CD4-positive, alpha-beta T cell (primary cell): ENCODE measurements at regions not wholly inside any gene's neighbourhood (a gene's known extent, or its start where the extent isn't known, plus 50 kb on each side); places are given as distances from the start of the nearest gene placed in this dataset.
"Not testable (repeated sequence)": the region's sequence is repeated elsewhere in the genome, so short reads cannot be mapped to it uniquely, and the experiment has no call there.

Experiments used
- ATAC-seq: fragments of 200-7000 bp; cut with Tn5 transposase; one replicate; pipeline ENCODE4 v1.10.0; 2022; ENCODE audit warnings: mild to moderate bottlenecking; ENCODE audit not compliant: poor library complexity
- CTCF ChIA-PET: fragments of 350-600 bp; sonication (Branson Sonifier 250); formaldehyde crosslinking; loops from one replicate; lab custom pipeline; 2021; ENCODE audit warnings: antibody characterized with exemption, inconsistent platforms; lab: Charles Lee
- POLR2A ChIA-PET: fragments of 350-600 bp; sonication (Branson Sonifier 250); formaldehyde crosslinking; loops from one replicate; lab custom pipeline; 2021; ENCODE audit warnings: antibody characterized with exemption, inconsistent platforms; lab: Charles Lee
- DNase-seq, 14 experiments: peaks; one replicate each; pipeline ENCODE4 v3.0.0-alpha.2; 2013 to 2020; ENCODE audit warnings: mixed read lengths in 2 of 14
- H3K27ac ChIP-seq, 2 donors: one replicate each; pipeline versions ENCODE4 v1.5.1 to v1.7.0; 2013; ENCODE audit warnings: low read length in 2 of 2, low read depth in 1 of 2, mild to moderate bottlenecking in 1 of 2
- H3K27me3 ChIP-seq, 2 experiments: 1 replicate in 1 of 2; 2 replicates in 1 of 2; pipeline versions ENCODE4 v1.6.1 to v1.7.0; 2013; ENCODE audit warnings: low read length in 2 of 2, control low read depth in 1 of 2, mild to moderate bottlenecking in 1 of 2, moderate library complexity in 1 of 2; ENCODE audit not compliant: insufficient read depth in 2 of 2, control insufficient read depth in 1 of 2
- H3K36me3 ChIP-seq: one replicate; pipeline ENCODE4 v1.6.1; 2013; ENCODE audit warnings: low read length, control low read depth; ENCODE audit not compliant: insufficient read depth
- H3K4me1 ChIP-seq: one replicate; pipeline ENCODE4 v1.6.1; 2013; ENCODE audit warnings: low read length, control low read depth; ENCODE audit not compliant: insufficient read depth
- H3K4me3 ChIP-seq: one replicate; pipeline ENCODE4 v1.5.1; 2013; ENCODE audit warnings: mild to moderate bottlenecking, low read length, moderate library complexity
- H3K9me3 ChIP-seq, 2 experiments: 1 replicate in 1 of 2; 2 replicates in 1 of 2; pipeline versions ENCODE4 v1.6.1 to v1.7.0; 2013; ENCODE audit warnings: low read length in 2 of 2, mild to moderate bottlenecking in 2 of 2, control low read depth in 1 of 2, moderate library complexity in 1 of 2; ENCODE audit not compliant: control insufficient read depth in 1 of 2, insufficient read depth in 1 of 2
- H3K27ac Mint-ChIP-seq: one replicate; pipeline ENCODE4 v1.8.0; 2020; ENCODE audit warnings: mixed read lengths
- H3K27me3 Mint-ChIP-seq: one replicate; pipeline ENCODE4 v1.8.0; 2021; ENCODE audit warnings: mixed read lengths
- H3K36me3 Mint-ChIP-seq: one replicate; pipeline ENCODE4 v1.8.0; 2021; ENCODE audit warnings: low read depth, mixed read lengths
- H3K4me1 Mint-ChIP-seq: one replicate; pipeline ENCODE4 v1.8.0; 2021; ENCODE audit warnings: low read depth, mixed read lengths
- H3K4me3 Mint-ChIP-seq: one replicate; pipeline ENCODE4 v1.8.0; 2020; ENCODE audit warnings: mild to moderate bottlenecking, mixed read lengths
- H3K9me3 Mint-ChIP-seq: one replicate; pipeline ENCODE4 v1.8.0; 2020; ENCODE audit warnings: mixed read lengths
- intact Hi-C, 2 experiments: fragments of 100-400 bp; cut with DNase I in 1 of 2; cut with micrococcal nuclease in 1 of 2; formaldehyde crosslinking; loops; one replicate each; pipeline versions ENCODE4 v1.15.1 to v1.9.0; 2023 to 2025; cut with DNase I, micrococcal nuclease
- TF ChIP-seq, protein P1 (sequence below): fragments of 200-600 bp; IDR thresholded peaks from one replicate; pipeline ENCODE4 v1.8.0; 2022; ENCODE audit warnings: antibody characterized with exemption, mild to moderate bottlenecking

DNA sequence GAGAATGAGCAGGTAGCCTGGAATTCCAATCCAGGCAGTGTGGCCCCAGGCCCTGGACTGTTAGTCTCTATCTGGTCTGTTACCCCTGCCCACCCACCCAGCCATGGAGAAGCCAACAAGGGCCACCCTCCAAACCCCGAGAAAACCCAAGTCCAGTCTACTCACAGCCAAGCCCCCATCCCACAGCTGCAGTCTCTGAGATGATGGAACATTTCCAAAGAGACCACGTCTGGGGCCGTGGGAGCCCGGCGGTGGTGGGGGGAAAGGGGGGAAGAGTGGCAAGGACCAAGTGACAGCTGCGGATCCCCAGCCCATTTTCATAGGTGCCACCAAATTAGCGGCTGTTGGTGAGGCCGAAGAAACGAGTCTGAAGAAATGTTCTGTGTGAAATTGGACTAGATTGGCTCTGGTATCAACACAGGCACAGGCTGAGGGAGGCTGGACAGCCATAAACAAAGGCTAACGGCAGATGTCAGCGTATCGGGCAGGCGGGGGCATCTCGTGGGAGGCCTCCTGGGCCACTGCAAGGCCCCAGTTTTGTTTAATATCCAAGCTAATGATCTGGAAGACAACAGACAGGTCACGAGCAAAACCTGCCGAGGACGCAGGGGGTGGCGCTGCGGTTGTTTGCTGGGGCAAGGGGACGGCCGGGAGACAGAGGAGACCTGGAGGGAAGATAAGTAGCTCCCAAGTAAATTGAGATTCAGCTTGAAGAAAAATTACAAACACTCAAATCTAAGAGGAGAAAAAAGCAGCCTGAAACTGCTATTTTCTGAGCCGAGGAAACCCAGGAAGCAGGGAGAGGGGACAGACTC lies 53.4 kb downstream of the RBFOX3 start:
- ChIA-PET POLR2A (no interaction called here), CTCF (no interaction called here)
- peaks cover 7% of the 10 kb centered on the region for H3K4me1 ChIP-seq
- H3K4me3 ChIP-seq = no peak overlapping the region
- peaks cover 0 to 15% of the 10 kb centered on the region in 2 experiments for H3K9me3 ChIP-seq
- Mint-ChIP-seq H3K4me3 (no peak overlapping the region), H3K27me3 (peaks cover 43% of the 10 kb centered on the region), H3K4me1 (no peaks in the 10 kb centered on the region), H3K9me3 (peaks cover 3% of the 10 kb centered on the region), H3K36me3 (no peaks in the 10 kb centered on the region), H3K27ac (no peak overlapping the region)
- ATAC-seq = no peak
- DNase-seq = no peak
- H3K36me3 ChIP-seq = no peaks in the 10 kb centered on the region
- peaks cover 17 to 26% of the 10 kb centered on the region in 2 experiments for H3K27me3 ChIP-seq
- TF ChIP-seq, protein P1, sequence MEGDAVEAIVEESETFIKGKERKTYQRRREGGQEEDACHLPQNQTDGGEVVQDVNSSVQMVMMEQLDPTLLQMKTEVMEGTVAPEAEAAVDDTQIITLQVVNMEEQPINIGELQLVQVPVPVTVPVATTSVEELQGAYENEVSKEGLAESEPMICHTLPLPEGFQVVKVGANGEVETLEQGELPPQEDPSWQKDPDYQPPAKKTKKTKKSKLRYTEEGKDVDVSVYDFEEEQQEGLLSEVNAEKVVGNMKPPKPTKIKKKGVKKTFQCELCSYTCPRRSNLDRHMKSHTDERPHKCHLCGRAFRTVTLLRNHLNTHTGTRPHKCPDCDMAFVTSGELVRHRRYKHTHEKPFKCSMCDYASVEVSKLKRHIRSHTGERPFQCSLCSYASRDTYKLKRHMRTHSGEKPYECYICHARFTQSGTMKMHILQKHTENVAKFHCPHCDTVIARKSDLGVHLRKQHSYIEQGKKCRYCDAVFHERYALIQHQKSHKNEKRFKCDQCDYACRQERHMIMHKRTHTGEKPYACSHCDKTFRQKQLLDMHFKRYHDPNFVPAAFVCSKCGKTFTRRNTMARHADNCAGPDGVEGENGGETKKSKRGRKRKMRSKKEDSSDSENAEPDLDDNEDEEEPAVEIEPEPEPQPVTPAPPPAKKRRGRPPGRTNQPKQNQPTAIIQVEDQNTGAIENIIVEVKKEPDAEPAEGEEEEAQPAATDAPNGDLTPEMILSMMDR = no peak
- intact Hi-C loops = no loop called here
- H3K27ac ChIP-seq = no peak overlapping the region

DNA sequence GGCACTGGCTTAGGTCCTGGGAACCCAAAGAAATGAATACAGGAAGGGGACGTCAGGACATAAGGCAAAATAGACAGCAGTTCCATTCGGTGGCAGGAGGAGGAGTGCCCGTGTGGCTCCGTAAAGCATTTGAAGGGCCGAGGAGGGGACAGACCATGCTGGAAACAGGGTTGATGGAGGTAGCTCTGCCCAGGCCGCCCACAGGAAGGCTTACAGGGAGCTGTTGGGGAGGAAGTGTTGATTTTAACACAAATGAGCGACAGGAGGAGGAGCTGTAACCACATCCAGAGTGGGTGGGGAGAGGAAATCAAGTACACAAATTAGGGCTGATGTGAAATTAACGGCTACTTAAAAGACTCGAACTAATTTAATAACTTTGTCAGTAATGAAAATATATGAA lies 54.6 kb downstream of the RBFOX3 start:
- CTCF ChIA-PET = no interaction called here

DNA sequence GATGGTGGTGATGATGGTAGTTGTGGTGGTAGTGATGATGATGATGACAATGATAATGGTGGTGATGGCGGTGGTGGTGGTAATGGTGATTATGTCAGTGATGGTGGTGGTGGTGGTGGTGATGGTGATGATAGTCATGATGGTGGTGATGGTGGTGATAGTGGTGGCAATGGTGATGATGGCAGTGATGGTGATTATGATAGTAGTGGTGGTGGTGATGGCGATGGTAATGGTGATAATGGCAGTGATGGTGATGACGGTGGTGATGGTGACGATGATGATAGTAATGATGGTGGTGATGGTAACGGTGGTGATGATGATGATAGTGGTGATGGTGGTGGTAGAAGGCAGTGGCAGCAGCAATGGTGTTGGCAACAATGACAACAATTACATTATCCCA lies 55.3 kb downstream of the RBFOX3 start:
- Histone ChIP-seq H3K4me3 (no peak overlapping the region), H3K9me3 (peaks cover 0 to 15% of the 10 kb centered on the region in 2 experiments), H3K27ac (no peak overlapping the region), H3K4me1 (peaks cover 7% of the 10 kb centered on the region), H3K27me3 (peaks cover 14 to 25% of the 10 kb centered on the region in 2 experiments), H3K36me3 (no peaks in the 10 kb centered on the region)
- Mint-ChIP-seq H3K36me3 (no peaks in the 10 kb centered on the region), H3K4me1 (no peaks in the 10 kb centered on the region), H3K9me3 (peaks cover 3% of the 10 kb centered on the region), H3K4me3 (no peak overlapping the region), H3K27ac (no peak overlapping the region), H3K27me3 (peaks cover 32% of the 10 kb centered on the region)
- no peak for ATAC-seq
- DNase-seq = no peak
- ChIA-PET POLR2A (no interaction called here), CTCF (no interaction called here)
- TF ChIP-seq, protein P1 = no peak
- intact Hi-C loops = no loop called here

More for the DNA sequence above, 54.6 kb downstream of the RBFOX3 start:
- Histone ChIP-seq H3K4me3 (no peak overlapping the region), H3K9me3 (peaks cover 0 to 15% of the 10 kb centered on the region in 2 experiments), H3K27ac (no peak overlapping the region), H3K36me3 (no peaks in the 10 kb centered on the region), H3K27me3 (peaks cover 14 to 25% of the 10 kb centered on the region in 2 experiments), H3K4me1 (peaks cover 7% of the 10 kb centered on the region)
- Mint-ChIP-seq H3K4me3 (no peak overlapping the region), H3K27me3 (peaks cover 37% of the 10 kb centered on the region), H3K4me1 (no peaks in the 10 kb centered on the region), H3K36me3 (no peaks in the 10 kb centered on the region), H3K27ac (no peak overlapping the region), H3K9me3 (peaks cover 3% of the 10 kb centered on the region)
- DNase-seq (peak in 2 of 14 experiments; percentile 4 to 62), ATAC-seq (no peak)
- TF ChIP-seq, protein P1 = no peak
- POLR2A ChIA-PET = no interaction called here
- intact Hi-C loops = no loop called here

DNA sequence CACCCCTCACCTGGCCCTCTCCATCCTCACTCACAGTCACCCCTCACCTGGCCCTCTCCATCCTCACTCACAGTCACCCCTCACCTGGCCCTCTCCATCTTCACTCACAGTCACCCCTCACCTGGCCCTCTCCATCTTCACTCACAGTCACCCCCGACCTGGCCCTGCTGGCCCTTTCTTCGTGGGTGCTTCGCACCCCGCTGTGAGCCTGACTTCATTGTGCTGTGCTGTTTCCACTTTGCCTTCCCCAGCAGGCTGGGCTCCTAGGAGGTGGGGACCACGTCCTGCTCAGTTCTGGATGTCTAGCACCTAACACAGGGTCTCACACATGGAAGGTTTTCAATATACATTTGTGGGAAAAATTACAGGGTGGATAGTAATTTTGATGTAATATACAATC lies 56.5 kb downstream of the RBFOX3 start:
- H3K36me3 Mint-ChIP-seq, ATAC-seq, H3K27ac Mint-ChIP-seq, H3K4me3 Mint-ChIP-seq, DNase-seq, H3K4me1 ChIP-seq, H3K4me3 ChIP-seq, POLR2A ChIA-PET, H3K36me3 ChIP-seq, H3K9me3 Mint-ChIP-seq, intact Hi-C loops, CTCF ChIA-PET, H3K27ac ChIP-seq, H3K4me1 Mint-ChIP-seq: not testable (repeated sequence)
- peaks cover 0 to 15% of the 10 kb centered on the region in 2 experiments for H3K9me3 ChIP-seq
- H3K27me3 Mint-ChIP-seq = peaks cover 30% of the 10 kb centered on the region
- H3K27me3 ChIP-seq = peaks cover 14 to 20% of the 10 kb centered on the region in 2 experiments
